ENCODE measurements at regions not wholly inside any gene's neighbourhood (a gene's known extent, or its start where the extent isn't known, plus 50 kb on each side); places are given as distances from the start of the nearest gene placed in this dataset.
"Not testable (repeated sequence)": the region's sequence is repeated elsewhere in the genome, so short reads cannot be mapped to it uniquely, and the experiment has no call there.

GRCh38 chr16:29197494-29198100 is 208.9 kb downstream of the NPIPB11 start:
- DNase-seq, result not testable (repeated sequence)

DNA sequence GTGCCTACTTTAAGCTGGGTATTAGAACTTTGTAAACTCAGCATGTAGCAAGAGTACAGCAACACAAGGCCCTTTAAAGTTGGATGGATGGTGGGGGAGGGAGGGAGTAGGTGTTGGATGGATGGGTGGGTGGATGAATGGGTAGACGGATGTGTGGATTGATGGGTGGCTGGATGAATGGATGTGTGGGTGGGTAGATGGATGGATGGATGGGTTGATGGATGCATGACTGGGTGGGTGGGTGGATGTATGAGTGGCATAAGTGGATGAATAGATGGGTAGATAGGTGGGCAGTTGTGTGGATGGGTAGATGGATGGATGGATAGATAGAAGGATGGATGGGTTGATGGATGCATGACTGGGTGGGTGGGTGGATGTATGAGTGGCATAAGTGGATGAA is 209.8 kb downstream of the NPIPB11 start:
- DNase-seq, result not testable (repeated sequence)

DNA sequence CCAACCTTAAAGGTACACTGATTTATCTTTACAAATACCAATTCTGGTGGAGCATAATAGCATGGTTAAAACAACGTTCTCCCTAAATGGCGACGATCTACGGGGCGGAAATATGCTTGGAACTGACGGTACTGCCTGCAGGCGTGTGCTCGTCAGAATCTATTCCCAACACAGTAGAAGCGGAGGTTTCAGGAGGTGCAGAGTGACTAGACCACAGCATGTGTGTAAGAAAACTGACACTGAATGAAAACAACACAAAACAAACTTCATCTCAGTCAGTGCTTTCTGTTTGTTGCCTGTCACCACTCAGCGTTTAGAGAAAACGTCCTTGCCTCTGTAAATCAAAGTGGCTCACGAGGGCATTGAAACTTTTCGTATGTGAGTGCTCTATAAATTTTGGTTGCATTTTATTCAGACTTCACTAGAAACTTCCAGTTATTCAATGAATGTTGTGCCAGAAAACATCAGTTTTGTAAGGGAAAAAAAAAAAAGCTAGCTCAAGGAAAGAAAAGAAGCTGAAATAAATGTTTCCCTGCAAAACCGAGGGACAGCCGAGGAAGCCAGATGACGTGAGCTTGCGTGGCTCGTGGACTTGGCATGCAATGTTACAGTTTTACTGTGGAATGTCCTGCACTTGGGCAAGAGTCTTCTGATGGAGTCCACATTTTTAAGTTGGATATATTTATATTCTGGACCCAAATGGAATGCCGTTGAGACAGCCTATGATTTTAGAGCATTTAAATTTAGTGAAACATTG is 210.4 kb downstream of the LAT start:
- not testable (repeated sequence) for DNase-seq

DNA sequence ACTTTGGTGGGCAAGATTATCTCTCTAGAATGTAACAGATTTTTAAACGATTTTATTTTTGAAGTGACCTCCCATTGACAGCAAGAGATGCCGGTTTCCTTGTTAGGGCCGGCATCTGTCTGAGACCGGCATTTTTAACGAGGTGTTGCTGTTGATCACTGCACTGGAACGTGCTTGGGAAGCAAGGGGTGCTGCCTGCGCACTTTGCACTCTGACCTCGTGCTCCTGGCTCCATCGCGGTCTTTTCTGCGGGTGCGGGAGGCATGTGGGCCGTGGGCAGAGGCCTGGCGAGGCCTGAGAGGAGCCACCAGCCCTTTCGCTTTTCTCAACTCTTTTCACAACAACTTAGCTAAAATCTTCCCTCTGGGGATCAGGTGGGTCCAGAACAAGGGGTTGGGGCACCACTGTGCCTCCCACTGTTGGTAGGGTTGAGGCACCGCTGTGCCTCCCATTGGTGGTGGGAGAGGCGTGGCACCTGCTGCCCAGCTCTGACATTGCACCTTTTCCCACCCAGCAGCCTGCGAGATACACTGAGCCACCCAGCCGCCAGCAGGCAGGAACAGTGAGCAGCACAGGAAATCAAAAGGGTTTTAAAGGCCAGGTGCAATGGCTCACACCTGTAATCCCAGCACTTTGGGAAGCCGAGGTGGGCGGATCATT is 209.5 kb downstream of the LAT start:
- DNase-seq, result not testable (repeated sequence)

DNA sequence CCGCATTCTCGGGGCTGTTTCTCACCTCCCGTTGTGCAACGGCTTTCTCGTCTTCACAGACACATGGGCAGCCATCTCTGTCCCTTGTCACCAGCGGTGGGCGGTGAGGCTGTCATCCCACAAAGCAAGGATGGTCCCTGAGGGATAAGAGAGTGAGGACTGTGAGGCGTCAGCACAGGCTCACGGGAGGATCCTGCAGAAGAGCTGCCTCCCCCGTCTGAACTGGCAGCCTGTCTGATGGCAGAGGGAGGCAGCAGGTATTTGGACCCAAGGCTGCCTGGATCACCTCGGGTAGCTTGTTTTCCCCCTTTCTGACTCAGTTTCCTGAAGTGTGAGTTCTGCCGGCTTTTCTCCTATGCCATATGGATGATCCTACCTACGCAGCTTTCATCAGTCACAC is 208.8 kb downstream of the LAT start:
- DNase-seq, result not testable (repeated sequence)

- DNase-seq, result not testable (repeated sequence)
These were observed 208.4 kb downstream of the LAT start for GRCh38 chr16:29193248-29193574.

DNA sequence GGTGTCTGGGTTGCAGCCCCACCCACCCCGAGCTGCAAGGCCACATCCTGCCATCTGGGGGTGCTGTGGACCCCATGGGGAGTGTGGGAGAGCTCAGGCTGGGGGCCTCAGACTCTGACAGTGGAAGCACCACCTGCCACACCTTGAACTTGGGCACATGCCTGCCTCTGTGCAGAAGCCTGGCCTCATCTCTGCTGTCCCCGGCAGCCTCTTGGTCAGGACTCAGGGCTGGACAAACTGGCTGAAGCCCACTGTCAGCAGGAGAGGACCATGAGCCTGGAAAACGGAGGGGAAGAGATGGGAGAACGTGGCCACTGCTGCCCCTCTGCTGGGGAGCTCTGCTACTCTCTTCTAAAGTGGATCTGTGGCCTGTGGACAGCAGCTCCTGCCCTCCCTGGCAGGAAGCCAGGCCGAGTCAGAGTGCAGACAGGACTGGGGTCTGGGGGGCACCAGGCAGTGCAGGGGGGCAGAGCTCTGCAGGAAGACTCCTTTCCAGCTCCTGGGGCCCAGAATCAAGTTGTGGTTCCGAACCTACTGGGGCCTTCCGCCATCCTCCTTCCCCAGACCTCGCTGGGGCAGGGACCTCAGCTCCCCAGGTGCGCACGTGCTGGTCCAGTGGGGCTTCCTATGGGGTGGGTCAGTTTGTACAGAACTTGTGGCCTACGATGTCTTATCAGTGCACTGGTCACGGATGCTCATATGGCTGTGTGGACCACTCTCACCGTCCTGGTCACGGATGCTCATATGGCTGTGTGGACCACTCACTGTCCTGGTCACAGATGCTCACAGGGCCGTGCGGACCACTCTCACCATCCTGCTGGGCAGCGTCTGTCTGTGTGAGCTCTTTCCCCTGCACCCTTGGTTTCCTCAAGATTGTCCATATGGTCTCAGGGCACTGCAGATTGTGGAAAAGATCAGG is 207.7 kb downstream of the LAT start:
- no peak for DNase-seq

- DNase-seq, result not testable (repeated sequence)
These were observed 206.9 kb downstream of the LAT start for GRCh38 chr16:29191636-29192180.

- DNase-seq, result not testable (repeated sequence)
These were observed 205.9 kb downstream of the LAT start for GRCh38 chr16:29190553-29191431.

GRCh38 chr16:29188806-29189205 is 204.0 kb downstream of the LAT start:
- DNase-seq, result not testable (repeated sequence)

DNA sequence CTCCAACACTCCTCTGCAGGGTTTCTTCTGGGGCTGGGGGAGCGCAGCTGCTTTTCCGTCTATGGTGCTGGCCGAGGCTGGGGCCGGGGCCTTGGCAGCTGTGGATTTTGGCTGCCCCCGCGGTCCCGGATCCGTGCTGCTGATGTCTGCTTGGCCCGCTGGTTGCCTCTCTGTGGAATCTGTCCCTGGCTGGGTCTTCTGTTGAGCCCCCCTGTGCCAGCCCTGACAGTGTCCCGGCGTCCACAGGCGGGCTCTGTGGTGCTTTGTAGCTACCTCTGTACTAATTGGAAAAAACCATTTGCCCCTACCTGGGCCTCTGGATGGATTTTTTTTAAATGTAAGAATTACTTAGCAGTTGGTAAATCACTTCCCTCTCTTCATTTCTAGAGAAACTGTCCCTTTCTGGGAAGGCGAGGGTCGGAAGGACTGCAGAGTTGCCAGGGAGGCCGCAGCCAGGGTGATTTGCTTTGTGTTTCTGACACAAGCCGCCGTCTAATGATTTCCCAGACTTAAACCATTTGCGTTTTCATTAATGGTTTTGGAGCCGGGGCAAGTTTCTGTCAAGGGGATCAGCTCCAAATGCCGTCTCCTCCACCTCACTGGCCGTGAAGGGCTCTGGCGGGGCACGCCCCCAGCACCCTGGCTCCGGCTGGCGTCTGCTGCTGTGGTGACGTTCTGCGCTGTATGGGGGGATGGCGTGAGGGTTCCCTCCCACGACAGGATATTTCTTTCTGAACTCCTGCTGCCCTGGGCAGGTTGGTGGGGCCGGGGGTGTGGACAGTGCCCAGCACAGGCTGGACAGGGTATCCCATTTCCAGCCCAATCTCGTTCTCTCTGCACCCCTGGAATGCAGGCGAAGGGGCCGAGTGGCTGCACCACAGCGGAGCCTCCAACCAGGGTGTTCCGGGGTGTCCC is 201.7 kb downstream of the LAT start:
- not testable (repeated sequence) for DNase-seq

GRCh38 chr16:29185872-29186271 is 201.0 kb downstream of the LAT start:
- DNase-seq, result not testable (repeated sequence)

GRCh38 chr16:29184738-29185438 is 200.0 kb downstream of the LAT start:
- not testable (repeated sequence) for DNase-seq

GRCh38 chr16:29182940-29183868 is 198.4 kb downstream of the LAT start:
- not testable (repeated sequence) for DNase-seq

GRCh38 chr16:29182501-29182900 is 197.6 kb downstream of the LAT start:
- no peak for DNase-seq

DNA sequence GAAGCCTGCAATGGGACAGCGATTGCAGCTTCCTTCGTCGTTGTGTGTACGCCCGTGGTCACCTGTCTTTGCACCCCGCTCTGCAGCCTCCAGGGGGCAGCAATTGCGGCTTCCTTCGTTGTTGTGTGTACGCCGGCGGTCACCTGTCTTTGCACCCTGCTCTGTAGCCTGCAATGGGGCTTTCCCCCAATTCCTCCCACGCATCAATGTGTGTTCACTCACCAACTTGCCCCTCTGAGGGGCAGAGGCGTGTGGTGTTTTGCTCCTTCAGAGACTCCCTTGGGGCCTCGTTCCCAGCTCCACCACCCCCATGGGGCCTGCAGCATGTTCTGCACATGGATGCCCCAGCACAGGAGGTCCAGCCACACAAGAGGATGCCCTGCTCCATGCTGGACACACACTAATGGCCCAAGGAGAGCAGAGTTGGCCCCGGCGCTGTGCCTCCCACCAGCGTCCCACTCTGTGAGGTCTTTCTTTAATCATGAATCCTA is 197.1 kb downstream of the LAT start:
- DNase-seq, result not testable (repeated sequence)

DNA sequence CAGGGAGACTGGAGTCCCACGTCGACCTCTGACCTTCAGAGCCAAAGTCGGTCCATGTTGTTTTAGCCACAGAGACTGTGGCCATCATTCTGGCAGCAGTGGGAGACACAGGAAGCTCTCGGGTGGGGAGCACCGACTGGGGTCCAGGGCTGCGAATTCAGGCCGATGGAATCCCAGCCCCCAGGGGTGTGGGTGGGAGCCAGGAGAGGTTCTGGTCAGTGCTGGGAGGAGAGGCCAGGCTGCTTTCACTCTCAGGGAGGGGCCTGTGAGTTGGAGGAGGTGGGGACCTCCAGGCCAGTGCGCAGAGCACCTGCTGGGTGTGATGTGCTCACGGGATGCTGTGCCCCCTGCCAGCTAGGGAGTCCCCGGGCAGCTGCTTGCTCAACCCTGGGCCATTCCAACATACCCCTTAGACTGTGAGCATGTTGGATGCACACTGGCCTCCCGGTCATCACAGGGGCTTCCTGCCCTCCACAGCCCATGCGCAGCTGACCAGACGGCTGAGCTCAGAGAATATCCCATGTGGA is 196.5 kb downstream of the LAT start:
- DNase-seq, result not testable (repeated sequence)

DNA sequence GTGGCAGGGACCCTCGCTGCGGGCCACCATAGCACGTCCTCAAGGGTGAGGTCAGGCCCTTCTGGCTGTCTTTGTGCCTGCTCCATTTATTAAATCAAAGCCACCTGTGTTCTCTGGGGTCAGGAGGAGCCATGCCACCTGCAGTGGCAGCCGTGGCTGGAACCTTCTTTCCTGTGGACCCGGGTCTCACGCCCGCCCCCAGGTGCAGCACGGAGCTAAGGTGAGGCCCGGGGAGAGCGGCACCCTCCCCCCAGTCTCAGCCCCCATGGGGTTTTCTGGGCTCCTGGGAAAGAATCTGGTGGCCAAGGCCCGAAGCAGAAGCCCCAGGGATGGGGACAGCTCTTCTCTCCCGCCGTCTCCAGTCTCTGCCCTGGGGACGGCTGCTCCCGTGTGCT is 195.4 kb downstream of the LAT start:
- DNase-seq, result not testable (repeated sequence)

All from activated T-cell treated with anti-CD3 and anti-CD28 coated beads for 4 hours (primary cell).